Mesendoderm (in vitro differentiated cells): ENCODE measurements at regions not wholly inside any gene's neighbourhood (a gene's known extent, or its start where the extent isn't known, plus 50 kb on each side); places are given as distances from the start of the nearest gene placed in this dataset.

Source experiments
- DNase-seq: peaks from one replicate; pipeline ENCODE4 v3.0.0; 2013
- H2AK5ac ChIP-seq: 2 replicates; pipeline ENCODE4 v1.6.1; 2013; ENCODE audit warnings: low read length, inconsistent platforms
- H2BK120ac ChIP-seq: 2 replicates; pipeline ENCODE4 v1.6.1; 2013; ENCODE audit warnings: low read depth, mild to moderate bottlenecking, low read length, moderate library complexity, mixed read lengths
- H2BK15ac ChIP-seq: replicated peaks from 2 replicates; pipeline ENCODE4 v1.6.1; 2013; ENCODE audit warnings: low read depth, mild to moderate bottlenecking, moderate library complexity
- H2BK5ac ChIP-seq: 2 replicates; pipeline ENCODE4 v1.6.1; 2013; ENCODE audit warnings: low read length, inconsistent platforms
- H3K18ac ChIP-seq: 2 replicates; pipeline ENCODE4 v1.6.1; 2013; ENCODE audit warnings: mild to moderate bottlenecking, low read length, mixed read lengths
- H3K23ac ChIP-seq: one replicate; pipeline ENCODE4 v1.6.1; 2013; ENCODE audit warnings: low read length
- H3K27ac ChIP-seq: 2 replicates; pipeline ENCODE4 v1.5.1; 2013; ENCODE audit warnings: low read depth, mild to moderate bottlenecking, inconsistent platforms, low read length, moderate library complexity
- H3K27me3 ChIP-seq: 2 replicates; pipeline ENCODE4 v1.6.1; 2013; ENCODE audit warnings: low read length, control low read depth, mild to moderate bottlenecking, inconsistent platforms; ENCODE audit not compliant: insufficient read depth, poor library complexity
- H3K36me3 ChIP-seq: 2 replicates; pipeline ENCODE4 v1.6.1; 2013; ENCODE audit warnings: low read length, inconsistent platforms; ENCODE audit not compliant: control insufficient read depth, insufficient read depth
- H3K4ac ChIP-seq: one replicate; pipeline ENCODE4 v1.6.1; 2013; ENCODE audit warnings: low read depth, mild to moderate bottlenecking, low read length, moderate library complexity
- H3K4me1 ChIP-seq: 2 replicates; pipeline ENCODE4 v1.6.1; 2013; ENCODE audit warnings: low read depth, low read length, inconsistent platforms; ENCODE audit not compliant: control insufficient read depth
- H3K4me2 ChIP-seq: 2 replicates; pipeline ENCODE4 v1.6.1; 2013; ENCODE audit warnings: low read length
- H3K4me3 ChIP-seq: 2 replicates; pipeline ENCODE4 v1.5.1; 2013; ENCODE audit warnings: mild to moderate bottlenecking, low read length
- H3K56ac ChIP-seq: one replicate; pipeline ENCODE4 v1.6.1; 2013; ENCODE audit warnings: low read length
- H3K79me1 ChIP-seq: 2 replicates; pipeline ENCODE4 v1.6.1; 2013; ENCODE audit warnings: low read length, inconsistent platforms
- H3K79me2 ChIP-seq: 2 replicates; pipeline ENCODE4 v1.6.1; 2013; ENCODE audit warnings: mild to moderate bottlenecking, low read length; ENCODE audit not compliant: control insufficient read depth, insufficient read depth
- H3K9ac ChIP-seq: 2 replicates; pipeline ENCODE4 v1.6.1; 2013; ENCODE audit warnings: low read length, inconsistent platforms
- H4K5ac ChIP-seq: one replicate; pipeline ENCODE4 v1.6.1; 2013; ENCODE audit warnings: low read length
- H4K8ac ChIP-seq: one replicate; pipeline ENCODE4 v1.6.1; 2013; ENCODE audit warnings: low read depth, mild to moderate bottlenecking, control low read depth, low read length, moderate library complexity
- WGBS: extraction: QIAGEN DNeasy Blood & Tissue Kit; methylation state at CpG from one replicate; pipeline ENCODE4 v1.1.7; 2013; ENCODE audit warnings: low lambda C conversion rate, missing lambda C conversion rate; ENCODE audit not compliant: insufficient coverage; ENCODE audit errors: extremely low coverage; 5-methylcytosine and 5-hydroxymethylcytosine counted together

DNA sequence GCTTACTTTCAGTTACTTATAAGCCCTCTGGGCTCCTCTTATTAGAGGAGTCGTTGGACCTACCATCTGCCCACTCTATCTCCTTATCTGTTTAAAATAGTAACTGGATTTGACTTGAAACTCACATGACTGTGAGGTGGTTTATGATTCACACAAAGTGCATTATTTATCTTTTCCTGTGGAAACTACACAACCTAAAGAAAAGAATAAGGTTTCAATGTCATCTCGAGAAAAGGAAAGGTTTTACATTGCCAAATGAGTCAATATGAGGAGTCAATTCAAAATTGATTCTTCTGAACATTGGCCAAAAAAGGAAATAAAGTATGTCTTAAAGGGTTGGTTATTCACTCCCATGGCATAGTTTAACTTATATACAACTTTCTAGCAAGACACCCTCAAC, 225.0 kb upstream of the G2E3 start:
- Histone ChIP-seq H3K4me2 (no peak overlapping the region), H4K5ac (no peak overlapping the region), H3K79me2 (no peaks in the 10 kb centered on the region), H3K27me3 (no peaks in the 10 kb centered on the region), H2AK5ac (no peak overlapping the region), H3K79me1 (no peaks in the 10 kb centered on the region), H3K4me3 (no peak overlapping the region), H3K18ac (no peak overlapping the region), H3K23ac (no peak overlapping the region), H3K27ac (no peak overlapping the region), H2BK5ac (no peak overlapping the region), H4K8ac (no peak overlapping the region), H3K36me3 (no peaks in the 10 kb centered on the region), H3K4ac (no peak overlapping the region), H3K56ac (no peak overlapping the region), H2BK120ac (no peak overlapping the region), H3K4me1 (no peaks in the 10 kb centered on the region), H2BK15ac (no peak overlapping the region), H3K9ac (no peak overlapping the region)
- no CpG with 5 or more reads among the region's 2 CpGs for WGBS
- no peak for DNase-seq

DNA sequence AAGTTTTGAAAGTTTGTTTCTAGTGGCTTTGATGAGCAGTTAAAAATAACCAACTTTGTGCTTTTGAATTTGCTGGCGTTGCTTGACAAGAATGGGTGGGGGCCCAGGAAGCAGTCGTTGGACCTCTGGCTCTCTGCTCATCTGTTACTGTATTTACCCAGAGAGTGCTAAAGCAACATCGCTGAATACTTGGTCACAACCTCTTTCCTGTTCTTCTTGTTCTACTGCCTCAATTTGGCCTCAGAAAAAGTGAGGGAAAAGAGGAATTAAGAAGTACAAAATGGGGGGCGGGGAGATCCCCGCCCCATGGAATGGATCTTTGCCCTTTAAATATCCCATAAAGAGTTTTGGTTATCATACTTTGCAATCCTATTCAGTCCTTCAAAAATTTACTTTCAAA, 221.5 kb upstream of the G2E3 start:
- no peak overlapping the region for H3K4ac ChIP-seq

DNA sequence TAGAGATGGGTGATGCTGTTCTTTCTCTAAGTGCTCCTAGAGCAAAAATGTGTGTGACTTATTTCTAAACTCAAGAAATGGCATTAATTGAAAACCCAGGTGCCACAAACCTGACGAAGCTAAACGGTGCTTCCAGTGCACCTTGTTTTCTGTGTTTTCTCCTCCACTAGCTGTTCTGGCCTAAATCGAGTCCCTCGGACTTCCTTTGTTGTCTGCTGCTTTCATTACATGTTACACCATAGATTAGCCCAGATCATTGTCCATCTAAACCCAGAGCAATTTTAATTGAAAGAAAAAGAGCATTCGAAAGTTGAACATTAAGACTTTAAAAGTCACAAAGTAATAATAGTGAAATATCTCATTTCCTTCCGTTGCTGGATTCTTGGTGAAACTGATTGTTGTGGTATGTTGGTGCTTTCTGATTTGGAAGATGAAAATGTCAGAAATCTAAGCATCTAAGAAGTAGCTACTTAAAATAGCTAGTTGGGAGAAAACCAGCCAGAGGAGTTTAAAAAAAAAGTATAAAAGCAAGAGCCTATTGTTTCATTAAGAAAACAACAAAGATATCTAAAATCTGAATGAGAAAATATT, 219.6 kb upstream of the G2E3 start:
- Histone ChIP-seq H2BK120ac (no peak overlapping the region), H3K4me2 (no peak overlapping the region), H4K5ac (no peak overlapping the region), H3K79me2 (no peaks in the 10 kb centered on the region), H3K4me3 (no peak overlapping the region), H2AK5ac (no peak overlapping the region), H2BK5ac (no peak overlapping the region), H3K27me3 (no peaks in the 10 kb centered on the region), H3K23ac (no peak overlapping the region), H3K4ac (no peak overlapping the region), H2BK15ac (no peak overlapping the region), H3K9ac (no peak overlapping the region), H3K79me1 (no peaks in the 10 kb centered on the region), H3K18ac (no peak overlapping the region), H3K4me1 (no peaks in the 10 kb centered on the region), H3K56ac (no peak overlapping the region), H3K36me3 (no peaks in the 10 kb centered on the region), H4K8ac (no peak overlapping the region), H3K27ac (no peak overlapping the region)
- no CpG with 5 or more reads among the region's 6 CpGs for WGBS
- no peak for DNase-seq

More for the DNA sequence above, 221.5 kb upstream of the G2E3 start:
- Histone ChIP-seq H3K79me1 (no peaks in the 10 kb centered on the region), H3K56ac (no peak overlapping the region), H3K79me2 (no peaks in the 10 kb centered on the region), H4K8ac (no peak overlapping the region), H2BK120ac (no peak overlapping the region), H3K4me3 (no peak overlapping the region), H3K4me1 (no peaks in the 10 kb centered on the region), H3K23ac (no peak overlapping the region), H3K9ac (no peak overlapping the region), H2BK15ac (no peak overlapping the region), H3K36me3 (no peaks in the 10 kb centered on the region), H3K18ac (no peak overlapping the region), H3K27ac (no peak overlapping the region), H4K5ac (no peak overlapping the region), H3K4me2 (no peak overlapping the region), H3K27me3 (no peaks in the 10 kb centered on the region), H2AK5ac (no peak overlapping the region), H2BK5ac (no peak overlapping the region)
- WGBS = no CpG with 5 or more reads among the region's 5 CpGs
- no peak for DNase-seq

DNA sequence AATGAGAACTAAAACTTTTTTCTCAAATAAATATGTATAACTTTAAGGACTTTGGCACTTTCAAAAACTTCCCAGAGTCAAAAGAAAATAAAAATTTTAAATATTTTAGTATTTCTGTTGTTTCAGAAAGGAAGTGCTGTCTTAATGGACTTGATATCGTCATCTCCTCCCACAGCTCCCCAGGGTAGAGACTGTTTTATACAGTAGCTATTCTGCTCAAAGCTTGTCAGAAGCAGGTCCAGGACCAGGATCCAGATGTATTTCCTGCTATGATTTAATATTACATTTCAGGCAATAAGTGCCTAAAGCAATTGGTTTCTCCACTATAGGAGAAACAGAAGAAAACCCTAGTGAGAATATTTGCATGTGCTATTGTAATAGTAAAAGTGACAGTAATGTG, 218.5 kb upstream of the G2E3 start:
- H3K4me3 ChIP-seq = no peak overlapping the region
- no peak overlapping the region for H4K5ac ChIP-seq
- H2AK5ac ChIP-seq = no peak overlapping the region
- no peaks in the 10 kb centered on the region for H3K79me1 ChIP-seq
- H2BK120ac ChIP-seq = no peak overlapping the region
- H3K4me1 ChIP-seq = no peaks in the 10 kb centered on the region
- DNase-seq = no peak
- H3K27ac ChIP-seq = no peak overlapping the region
- H3K36me3 ChIP-seq = no peaks in the 10 kb centered on the region
- no peaks in the 10 kb centered on the region for H3K79me2 ChIP-seq
- no peak overlapping the region for H3K18ac ChIP-seq
- H3K9ac ChIP-seq = no peak overlapping the region
- no peak overlapping the region for H2BK15ac ChIP-seq
- no peak overlapping the region for H3K4ac ChIP-seq
- no peak overlapping the region for H4K8ac ChIP-seq
- H3K56ac ChIP-seq = no peak overlapping the region
- no peak overlapping the region for H3K23ac ChIP-seq
- H3K27me3 ChIP-seq = no peaks in the 10 kb centered on the region
- no peak overlapping the region for H2BK5ac ChIP-seq
- WGBS = no CpG with 5 or more reads among the region's 1 CpG
- H3K4me2 ChIP-seq = no peak overlapping the region

DNA sequence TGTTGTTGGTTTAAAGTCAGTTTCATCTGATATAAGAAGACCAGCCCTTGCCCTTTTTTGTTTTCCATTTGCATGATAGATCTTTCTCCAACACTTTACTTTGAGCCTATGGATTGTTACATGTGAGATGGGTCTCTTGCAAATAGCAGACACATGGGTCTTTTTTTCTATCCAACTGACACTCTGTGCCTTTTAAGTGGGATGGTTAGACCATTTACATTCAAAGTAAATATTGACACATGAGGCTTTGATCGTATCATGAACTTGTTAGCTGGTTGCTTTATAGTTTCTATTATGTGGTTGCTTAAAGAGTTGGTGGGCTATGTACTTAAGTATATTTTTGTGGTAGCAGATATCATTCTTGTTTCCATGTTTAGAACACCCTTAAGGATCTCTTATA, 213.4 kb upstream of the G2E3 start:
- Histone ChIP-seq H3K56ac (no peak overlapping the region), H3K9ac (no peak overlapping the region), H3K36me3 (no peaks in the 10 kb centered on the region), H4K8ac (no peak overlapping the region), H3K4me3 (no peak overlapping the region), H3K4ac (no peak overlapping the region), H3K27me3 (no peaks in the 10 kb centered on the region), H2BK5ac (no peak overlapping the region), H3K18ac (no peak overlapping the region), H3K4me1 (no peaks in the 10 kb centered on the region), H3K4me2 (no peak overlapping the region), H3K23ac (no peak overlapping the region), H4K5ac (no peak overlapping the region), H3K79me1 (no peaks in the 10 kb centered on the region), H3K79me2 (no peaks in the 10 kb centered on the region), H3K27ac (no peak overlapping the region), H2BK120ac (no peak overlapping the region), H2BK15ac (no peak overlapping the region), H2AK5ac (no peak overlapping the region)
- WGBS = no CpG with 5 or more reads among the region's 1 CpG
- no peak for DNase-seq

DNA sequence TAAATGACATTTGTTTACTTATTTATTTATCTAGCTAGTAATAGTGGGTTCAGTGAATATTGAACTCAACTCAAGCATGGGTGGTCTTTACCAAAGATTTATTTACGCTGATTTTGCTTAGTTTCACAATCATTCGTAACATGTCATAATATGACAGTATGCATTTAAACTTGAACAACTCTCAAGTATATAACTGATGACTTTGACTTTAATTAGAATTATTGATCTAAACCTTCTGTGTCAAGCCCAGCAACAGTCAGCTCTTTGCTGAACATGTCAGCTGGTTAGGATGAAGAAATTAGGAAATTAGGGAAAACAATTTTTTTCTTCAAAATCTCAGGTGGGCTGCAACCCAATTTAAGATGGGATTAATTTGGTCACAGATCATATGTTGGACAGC, 210.5 kb upstream of the G2E3 start:
- Histone ChIP-seq H3K4me2 (no peak overlapping the region), H2AK5ac (no peak overlapping the region), H4K8ac (no peak overlapping the region), H2BK5ac (no peak overlapping the region), H3K27ac (no peak overlapping the region), H3K4me3 (no peak overlapping the region), H3K36me3 (no peaks in the 10 kb centered on the region), H4K5ac (no peak overlapping the region), H3K4ac (no peak overlapping the region), H3K4me1 (peaks cover 2% of the 10 kb centered on the region), H3K79me2 (no peaks in the 10 kb centered on the region), H3K9ac (no peak overlapping the region), H3K27me3 (no peaks in the 10 kb centered on the region), H2BK120ac (no peak overlapping the region), H3K56ac (no peak overlapping the region), H3K18ac (no peak overlapping the region), H2BK15ac (no peak overlapping the region), H3K23ac (no peak overlapping the region), H3K79me1 (no peaks in the 10 kb centered on the region)
- no CpG with 5 or more reads among the region's 2 CpGs for whole genome bisulfite sequencing
- DNase-seq = no peak
